IMR-90 (cell line): ENCODE measurements at regions not wholly inside any gene's neighbourhood (a gene's known extent, or its start where the extent isn't known, plus 50 kb on each side); places are given as distances from the start of the nearest gene placed in this dataset.

Source experiments
- ATAC-seq: fragments of 200-7000 bp; cut with Tn5 transposase; 2 replicates; pipeline ENCODE4 v1.9.1; 2020; ENCODE audit warnings: low read depth, mild to moderate bottlenecking, moderate library complexity
- BruUV-seq: library from RNA; stranded (reverse); fragments of 400-500 nt; replicated peaks from 2 replicates; lab custom pipeline; 2021; lab: Mats Ljungman, UMichigan
- CTCF ChIA-PET: fragments of 300-600 bp; formaldehyde crosslinking; extraction: SDS; loops from one replicate; lab custom pipeline; 2021; ENCODE audit warnings: antibody characterized with exemption; lab: Yijun Ruan, JAX
- POLR2A ChIA-PET: fragments of 300-600 bp; sonication (Branson Sonifier 250); formaldehyde crosslinking; loops from one replicate; lab custom pipeline; 2022; ENCODE audit warnings: antibody characterized with exemption; ENCODE audit not compliant: unreplicated experiment; lab: Charles Lee
- DNase-seq: peaks from one replicate; pipeline ENCODE4 v3.0.0; 2013
- H2AFZ ChIP-seq: replicated peaks from 2 replicates; pipeline ENCODE3; 2013; ENCODE audit warnings: low read length, mild to moderate bottlenecking; ENCODE audit not compliant: poor library complexity
- H2AK5ac ChIP-seq: 2 replicates; pipeline ENCODE4 v1.6.1; 2013; ENCODE audit warnings: low read depth, low read length, inconsistent platforms
- H2AK9ac ChIP-seq: replicated peaks from 2 replicates; pipeline ENCODE3; 2013; ENCODE audit warnings: mild to moderate bottlenecking, low read depth, low read length, moderate library complexity; ENCODE audit not compliant: poor library complexity
- H2BK120ac ChIP-seq: 2 replicates; pipeline ENCODE4 v1.6.1; 2013; ENCODE audit warnings: low read depth, low read length, inconsistent platforms
- H2BK15ac ChIP-seq: 3 replicates; pipeline ENCODE4 v1.6.1; 2013; ENCODE audit warnings: low read depth, low read length, inconsistent platforms
- H2BK20ac ChIP-seq: 2 replicates; pipeline ENCODE4 v1.6.1; 2013; ENCODE audit warnings: low read depth, mild to moderate bottlenecking, inconsistent platforms, low read length, moderate library complexity
- H2BK5ac ChIP-seq: 2 replicates; pipeline ENCODE4 v1.6.1; 2013; ENCODE audit warnings: mild to moderate bottlenecking, low read depth, low read length, inconsistent platforms; ENCODE audit not compliant: poor library complexity, severe bottlenecking
- H3K14ac ChIP-seq: replicated peaks from 2 replicates; pipeline ENCODE4 v1.6.1; 2013; ENCODE audit warnings: low read depth, low read length, inconsistent platforms
- H3K18ac ChIP-seq: 2 replicates; pipeline ENCODE4 v1.6.1; 2013; ENCODE audit warnings: low read depth, low read length, control low read depth
- H3K23ac ChIP-seq: 2 replicates; pipeline ENCODE4 v1.6.1; 2013; ENCODE audit warnings: low read depth, low read length, inconsistent platforms
- H3K27ac ChIP-seq: 2 replicates; pipeline ENCODE4 v1.5.1; 2013; ENCODE audit warnings: mild to moderate bottlenecking, control low read depth, low read length; ENCODE audit not compliant: insufficient read depth
- H3K27me3 ChIP-seq: 2 replicates; pipeline ENCODE4 v1.6.1; 2013; ENCODE audit warnings: low read length; ENCODE audit not compliant: control insufficient read depth, insufficient read depth
- H3K36me3 ChIP-seq: 2 replicates; pipeline ENCODE4 v1.6.1; 2013; ENCODE audit warnings: low read length, mixed read lengths; ENCODE audit not compliant: control insufficient read depth, insufficient read depth
- H3K4ac ChIP-seq: 2 replicates; pipeline ENCODE4 v1.6.1; 2013; ENCODE audit warnings: low read depth, low read length, inconsistent platforms
- H3K4me1 ChIP-seq: 2 replicates; pipeline ENCODE4 v1.6.1; 2013; ENCODE audit warnings: low read length, mixed read lengths; ENCODE audit not compliant: control insufficient read depth, insufficient read depth
- H3K4me2 ChIP-seq: 2 replicates; pipeline ENCODE4 v1.6.1; 2013; ENCODE audit warnings: low read depth, mild to moderate bottlenecking, control low read depth, low read length, moderate library complexity
- H3K4me3 ChIP-seq: 2 replicates; pipeline ENCODE4 v1.5.1; 2013; ENCODE audit warnings: low read depth, mild to moderate bottlenecking, control low read depth, low read length, moderate library complexity; ENCODE audit not compliant: insufficient read depth
- H3K56ac ChIP-seq: 2 replicates; pipeline ENCODE4 v1.6.1; 2013; ENCODE audit warnings: low read length, inconsistent platforms; ENCODE audit not compliant: insufficient read depth; ENCODE audit errors: extremely low read depth
- H3K79me1 ChIP-seq, 2 experiments: 2 replicates each; pipeline ENCODE4 v1.6.1; 2013; ENCODE audit warnings: low read length in 2 of 2, inconsistent platforms in 1 of 2, low read depth in 1 of 2
- H3K9ac ChIP-seq: 2 replicates; pipeline ENCODE4 v1.6.1; 2013; ENCODE audit warnings: low read depth, low read length, control low read depth
- H3K9me1 ChIP-seq: 2 replicates; pipeline ENCODE4 v1.6.1; 2013; ENCODE audit warnings: low read length, inconsistent platforms; ENCODE audit not compliant: insufficient read depth
- H3K9me3 ChIP-seq: 2 replicates; pipeline ENCODE4 v1.6.1; 2013; ENCODE audit warnings: low read length; ENCODE audit not compliant: control insufficient read depth, insufficient read depth
- H4K20me1 ChIP-seq: 2 replicates; pipeline ENCODE4 v1.6.1; 2013; ENCODE audit warnings: low read length, inconsistent platforms; ENCODE audit not compliant: insufficient read depth
- H4K5ac ChIP-seq: 2 replicates; pipeline ENCODE4 v1.6.1; 2013; ENCODE audit warnings: mild to moderate bottlenecking, low read depth, low read length, control low read depth
- H4K8ac ChIP-seq, 2 experiments: 2 replicates each; pipeline ENCODE4 v1.6.1; 2013; ENCODE audit warnings: low read depth in 2 of 2, low read length in 2 of 2, control low read depth in 1 of 2, inconsistent platforms in 1 of 2
- H4K91ac ChIP-seq: 2 replicates; pipeline ENCODE4 v1.6.1; 2013; ENCODE audit warnings: low read depth, low read length, inconsistent platforms; ENCODE audit not compliant: insufficient read depth
- BHLHE40 ChIP-seq: fragments of 150-350 bp; IDR thresholded peaks from 2 replicates; pipeline ENCODE4 v1.6.1; 2016; ENCODE audit warnings: mild to moderate bottlenecking, low read depth, low read length
- CEBPB ChIP-seq: IDR thresholded peaks from 2 replicates; pipeline ENCODE4 v1.6.1; 2012; ENCODE audit warnings: low read depth, low read length, improper control_type of control experiment
- CHD1 ChIP-seq: IDR thresholded peaks from 2 replicates; pipeline ENCODE4 v1.6.1; 2012; ENCODE audit warnings: low read depth, low read length, improper control_type of control experiment
- ELK1 ChIP-seq: fragments of 150-350 bp; IDR thresholded peaks from 2 replicates; pipeline ENCODE4 v1.6.1; 2016; ENCODE audit warnings: low read depth, mild to moderate bottlenecking, low read length, moderate library complexity, borderline replicate concordance
- FOS ChIP-seq: fragments of 150-350 bp; IDR thresholded peaks from 2 replicates; pipeline ENCODE4 v1.6.1; 2016; ENCODE audit warnings: low read depth, low read length
- MAFK ChIP-seq: IDR thresholded peaks from 2 replicates; pipeline ENCODE4 v1.6.1; 2012; ENCODE audit warnings: low read depth, low read length, improper control_type of control experiment
- MAZ ChIP-seq: IDR thresholded peaks from 2 replicates; pipeline ENCODE4 v1.6.1; 2012; ENCODE audit warnings: low read depth, mild to moderate bottlenecking, low read length, improper control_type of control experiment, moderate library complexity, borderline replicate concordance
- MXI1 ChIP-seq: IDR thresholded peaks from 2 replicates; pipeline ENCODE4 v1.6.1; 2012; ENCODE audit warnings: low read depth, mild to moderate bottlenecking, low read length, moderate library complexity, borderline replicate concordance
- NFE2L2 ChIP-seq: fragments of 150-350 bp; IDR thresholded peaks from 2 replicates; pipeline ENCODE4 v1.6.1; 2016; ENCODE audit warnings: low read depth, mild to moderate bottlenecking, low read length
- POLR2A ChIP-seq: IDR thresholded peaks from 2 replicates; pipeline ENCODE4 v1.6.1; 2012; ENCODE audit warnings: mild to moderate bottlenecking, low read depth, low read length
- RAD21 ChIP-seq: IDR thresholded peaks from 2 replicates; pipeline ENCODE4 v1.6.1; 2012; ENCODE audit warnings: low read length, improper control_type of control experiment
- RCOR1 ChIP-seq: IDR thresholded peaks from 2 replicates; pipeline ENCODE4 v1.6.1; 2012; ENCODE audit warnings: mild to moderate bottlenecking, low read length, improper control_type of control experiment; ENCODE audit not compliant: insufficient replicate concordance
- RFX5 ChIP-seq: IDR thresholded peaks from 2 replicates; pipeline ENCODE4 v1.8.0; 2012; ENCODE audit warnings: low read depth, mild to moderate bottlenecking, low read length, moderate library complexity
- SMC3 ChIP-seq: fragments of 150-350 bp; IDR thresholded peaks from 2 replicates; pipeline ENCODE4 v1.6.1; 2016; ENCODE audit warnings: low read depth, mild to moderate bottlenecking, antibody characterized with exemption, low read length, moderate library complexity
- USF2 ChIP-seq: fragments of 150-350 bp; IDR thresholded peaks from 2 replicates; pipeline ENCODE4 v1.6.1; 2017; ENCODE audit warnings: mild to moderate bottlenecking, antibody characterized with exemption, low read length, low read depth
- WGBS, 2 experiments: methylation state at CpG; one replicate each; pipeline versions ENCODE4 v1.1.5 to v1.1.7; 2013; ENCODE audit warnings: missing lambda C conversion rate in 2 of 2; ENCODE audit not compliant: insufficient read length in 1 of 2; ENCODE audit errors: extremely low coverage in 2 of 2; 5-methylcytosine and 5-hydroxymethylcytosine counted together
- dilution Hi-C: fragments of 300-500 bp; cut with HindIII; formaldehyde crosslinking; loops from one replicate; pipeline ENCODE4 v1.14.3; 2018; ENCODE audit warnings: low sequenced_read_pairs; ENCODE audit not compliant: unreplicated experiment
- in situ Hi-C: fragments of 300-500 bp; cut with MboI; formaldehyde crosslinking; loops from 3 replicates; pipeline ENCODE4 v1.14.3; 2019; ENCODE audit warnings: low sequenced_read_pairs, inconsistent platforms, mixed read lengths
- intact Hi-C: fragments of 100-400 bp; cut with micrococcal nuclease; formaldehyde crosslinking; loops from 2 replicates; pipeline ENCODE4 v1.10.0; 2022
- TF ChIP-seq, protein P1 (sequence below): conservative IDR thresholded peaks from 2 replicates; pipeline ENCODE4 v1.5.1; 2012; ENCODE audit warnings: mild to moderate bottlenecking, low read depth, low read length, improper control_type of control experiment

- in situ Hi-C loops (no loop called here), intact Hi-C loops (no loop called here), dilution Hi-C loops (no loop called here)
- Histone ChIP-seq H3K9me3 (no peaks in the 10 kb centered on the region), H3K4me1 (no peaks in the 10 kb centered on the region), H2AK5ac (no peak overlapping the region), H2BK120ac (no peak overlapping the region), H3K27ac (no peak overlapping the region), H3K27me3 (no peaks in the 10 kb centered on the region), H2BK15ac (no peak overlapping the region), H3K4me3 (no peak overlapping the region), H4K20me1 (no peaks in the 10 kb centered on the region), H3K79me1 (no peaks in the 10 kb centered on the region), H3K36me3 (no peaks in the 10 kb centered on the region), H3K56ac (no peak overlapping the region), H2AFZ (no peak overlapping the region), H2BK5ac (no peak overlapping the region), H2AK9ac (no peak overlapping the region), H4K91ac (no peak overlapping the region), H4K5ac (no peak overlapping the region), H4K8ac (no peak overlapping the region), H3K23ac (no peak overlapping the region), H3K18ac (no peak overlapping the region), H3K14ac (no peak overlapping the region), H3K9me1 (no peaks in the 10 kb centered on the region), H3K4ac (no peak overlapping the region), H2BK20ac (no peak overlapping the region), H3K4me2 (no peak overlapping the region), H3K9ac (no peak overlapping the region)
- ChIA-PET POLR2A (interaction anchor here (0.5 kb wide), 1 partner anchor 1540 kb away, joined by 6 read pairs; no protein-coding TSS in a partner anchor), CTCF (no interaction called here)
- no CpG with 5 or more reads among the region's 4 CpGs for WGBS, 2 experiments
- DNase-seq (no peak), ATAC-seq (no peak)
- TF ChIP-seq CHD1 (no peak), FOS (no peak), CEBPB (no peak), RAD21 (no peak), NFE2L2 (no peak), RCOR1 (no peak), POLR2A (no peak), BHLHE40 (no peak), USF2 (no peak), SMC3 (no peak), MXI1 (no peak), MAFK (no peak), RFX5 (no peak), MAZ (no peak), ELK1 (no peak)
- TF ChIP-seq, protein P1, sequence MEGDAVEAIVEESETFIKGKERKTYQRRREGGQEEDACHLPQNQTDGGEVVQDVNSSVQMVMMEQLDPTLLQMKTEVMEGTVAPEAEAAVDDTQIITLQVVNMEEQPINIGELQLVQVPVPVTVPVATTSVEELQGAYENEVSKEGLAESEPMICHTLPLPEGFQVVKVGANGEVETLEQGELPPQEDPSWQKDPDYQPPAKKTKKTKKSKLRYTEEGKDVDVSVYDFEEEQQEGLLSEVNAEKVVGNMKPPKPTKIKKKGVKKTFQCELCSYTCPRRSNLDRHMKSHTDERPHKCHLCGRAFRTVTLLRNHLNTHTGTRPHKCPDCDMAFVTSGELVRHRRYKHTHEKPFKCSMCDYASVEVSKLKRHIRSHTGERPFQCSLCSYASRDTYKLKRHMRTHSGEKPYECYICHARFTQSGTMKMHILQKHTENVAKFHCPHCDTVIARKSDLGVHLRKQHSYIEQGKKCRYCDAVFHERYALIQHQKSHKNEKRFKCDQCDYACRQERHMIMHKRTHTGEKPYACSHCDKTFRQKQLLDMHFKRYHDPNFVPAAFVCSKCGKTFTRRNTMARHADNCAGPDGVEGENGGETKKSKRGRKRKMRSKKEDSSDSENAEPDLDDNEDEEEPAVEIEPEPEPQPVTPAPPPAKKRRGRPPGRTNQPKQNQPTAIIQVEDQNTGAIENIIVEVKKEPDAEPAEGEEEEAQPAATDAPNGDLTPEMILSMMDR: no peak
- BruUV-seq: no TSS peak
Measured at GRCh38 chr10:6988654-6989053, 408.6 kb upstream of the PRKCQ start.
